Hepatic stellate cell (primary cell): ENCODE measurements at regions not wholly inside any gene's neighbourhood (a gene's known extent, or its start where the extent isn't known, plus 50 kb on each side); places are given as distances from the start of the nearest gene placed in this dataset.
"Not testable (repeated sequence)": the region's sequence is repeated elsewhere in the genome, so short reads cannot be mapped to it uniquely, and the experiment has no call there.

Source experiments
- DNase-seq: peaks from one replicate; pipeline ENCODE4 v3.0.0; 2011; ENCODE audit warnings: low spot score

DNA sequence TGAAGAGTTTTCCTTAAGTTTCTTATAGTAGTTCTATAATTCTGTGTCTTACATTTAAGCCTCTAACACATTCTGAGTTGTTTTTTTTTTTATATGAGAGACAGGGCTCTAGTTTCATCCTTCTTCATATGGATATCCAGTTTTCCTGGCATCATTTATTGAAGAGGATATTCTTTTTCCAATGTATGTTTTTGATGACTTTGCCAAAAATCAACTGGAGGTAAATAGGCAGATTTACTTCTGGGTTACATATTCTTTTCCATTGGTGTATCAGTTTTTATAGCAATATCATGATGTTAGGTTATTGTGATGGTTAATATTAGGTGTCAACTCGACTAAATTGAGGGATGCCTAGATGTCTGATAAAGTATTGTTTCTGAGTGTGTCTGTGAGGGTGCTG is 650.7 kb upstream of the GRID2 start:
- no peak for DNase-seq

GRCh38 chr4:91681091-91681490 is 622.7 kb upstream of the GRID2 start:
- DNase-seq: no peak

- no peak for DNase-seq
Measured at GRCh38 chr4:91681544-91681943, 622.2 kb upstream of the GRID2 start.

GRCh38 chr4:91684955-91685354 is 618.8 kb upstream of the GRID2 start:
- DNase-seq: no peak

DNA sequence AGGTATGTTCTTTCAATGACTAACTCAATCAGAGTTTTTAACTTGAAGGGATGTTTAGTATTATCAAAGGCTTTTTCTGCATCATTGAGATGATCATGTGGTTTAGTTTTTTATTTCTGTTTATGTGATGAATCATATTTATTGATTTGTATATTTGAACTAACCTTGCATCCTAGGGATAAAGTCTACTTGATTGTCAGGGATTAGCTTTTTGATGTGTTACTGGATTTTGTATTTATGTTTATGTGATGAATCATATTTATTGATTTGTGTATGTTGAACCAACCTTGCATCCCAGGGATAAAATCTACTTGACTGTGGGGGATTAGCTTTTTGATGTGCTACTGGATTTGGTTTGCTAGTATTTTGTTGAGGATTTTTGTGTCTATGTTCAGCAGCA is 615.4 kb upstream of the GRID2 start:
- no peak for DNase-seq

DNA sequence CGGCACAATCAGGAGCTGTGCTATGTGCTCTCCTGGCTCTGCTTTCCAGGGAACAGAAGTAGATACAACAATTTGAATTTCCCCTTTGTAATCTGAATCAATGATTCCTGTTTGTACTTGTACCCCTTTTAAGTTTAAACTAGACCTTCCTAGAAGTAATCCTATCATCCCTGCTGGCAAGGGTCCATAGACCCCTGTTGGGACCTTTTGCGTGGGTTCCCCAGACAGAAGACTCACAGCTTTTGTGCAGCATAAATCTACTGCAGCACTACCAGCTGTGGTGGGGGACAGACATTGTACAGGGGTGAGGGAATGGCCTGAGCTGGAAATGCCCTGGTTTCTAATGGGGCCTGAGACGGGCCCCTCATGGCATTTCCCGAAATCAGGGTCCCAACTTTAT is 604.1 kb upstream of the GRID2 start:
- not testable (repeated sequence) for DNase-seq

- no peak for DNase-seq
Measured at GRCh38 chr4:91729851-91730250, 573.9 kb upstream of the GRID2 start.

- no peak for DNase-seq
Measured at GRCh38 chr4:91734682-91735081, 569.1 kb upstream of the GRID2 start.

- DNase-seq: not testable (repeated sequence)
Measured at GRCh38 chr4:91738831-91739230, 564.9 kb upstream of the GRID2 start.

GRCh38 chr4:91746551-91746950 is 557.2 kb upstream of the GRID2 start:
- DNase-seq: no peak

- DNase-seq: no peak
Measured at GRCh38 chr4:91751961-91752360, 551.8 kb upstream of the GRID2 start.

GRCh38 chr4:91754716-91755115 is 549.0 kb upstream of the GRID2 start:
- no peak for DNase-seq

DNA sequence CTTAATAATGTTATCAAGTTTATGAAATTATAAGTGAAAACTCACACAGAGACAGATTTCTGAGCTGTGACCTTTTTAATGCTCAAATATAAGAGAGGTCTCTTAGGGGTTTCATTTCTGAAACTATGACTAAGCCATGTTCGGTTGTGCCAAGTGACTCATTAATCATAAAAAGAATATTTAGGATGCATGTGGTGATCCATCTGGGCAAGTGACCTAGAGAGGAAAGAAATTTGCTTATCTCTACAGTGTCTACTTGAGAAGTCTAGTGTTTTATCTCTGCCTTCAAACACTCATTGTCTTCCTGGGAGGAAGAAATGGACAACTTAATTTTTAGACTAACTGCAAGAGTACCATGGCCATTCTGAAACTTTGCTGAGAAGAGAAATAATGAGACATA is 545.3 kb upstream of the GRID2 start:
- no peak for DNase-seq

DNA sequence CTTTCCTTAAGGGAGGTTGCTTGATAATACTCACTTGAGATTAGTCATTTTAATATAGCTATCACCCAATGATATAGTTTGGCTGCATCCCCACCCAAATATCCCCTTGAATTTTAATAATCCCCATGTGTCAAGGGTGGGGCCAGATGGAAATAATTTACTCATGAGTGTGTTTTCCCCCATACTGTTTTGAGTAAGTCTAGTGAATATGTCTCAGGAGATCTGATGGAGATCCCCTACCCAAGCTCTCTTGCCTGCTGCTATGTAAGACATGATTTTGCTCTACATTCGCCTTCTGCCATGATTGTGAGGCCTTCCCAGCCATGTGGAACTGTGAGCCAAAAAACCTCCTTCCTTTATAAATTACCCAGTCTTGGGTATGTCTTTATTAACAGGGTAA is 539.7 kb upstream of the GRID2 start:
- DNase-seq: no peak

DNA sequence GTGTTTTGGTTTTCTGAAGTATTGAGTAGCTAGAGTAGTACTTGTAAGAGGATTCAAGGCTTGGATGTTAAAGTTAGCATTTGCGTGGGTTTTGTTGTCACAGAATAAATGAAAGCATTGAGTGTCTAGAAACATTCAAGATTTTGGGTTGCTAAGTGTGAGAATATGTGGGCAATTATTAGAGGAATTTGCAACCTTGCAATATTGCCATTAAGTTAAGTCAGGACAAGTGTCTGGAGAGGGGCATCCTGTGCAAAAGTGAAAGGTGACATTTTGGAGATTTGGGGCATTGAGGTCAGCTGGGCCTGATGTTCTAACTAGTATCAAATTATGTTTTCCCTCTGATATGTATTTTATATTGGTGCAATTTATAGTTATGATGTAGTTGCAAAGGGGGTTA is 533.9 kb upstream of the GRID2 start:
- no peak for DNase-seq

- DNase-seq: not testable (repeated sequence)
Measured at GRCh38 chr4:91791631-91792030, 512.1 kb upstream of the GRID2 start.

GRCh38 chr4:91795947-91796346 is 507.8 kb upstream of the GRID2 start:
- DNase-seq: no peak

DNA sequence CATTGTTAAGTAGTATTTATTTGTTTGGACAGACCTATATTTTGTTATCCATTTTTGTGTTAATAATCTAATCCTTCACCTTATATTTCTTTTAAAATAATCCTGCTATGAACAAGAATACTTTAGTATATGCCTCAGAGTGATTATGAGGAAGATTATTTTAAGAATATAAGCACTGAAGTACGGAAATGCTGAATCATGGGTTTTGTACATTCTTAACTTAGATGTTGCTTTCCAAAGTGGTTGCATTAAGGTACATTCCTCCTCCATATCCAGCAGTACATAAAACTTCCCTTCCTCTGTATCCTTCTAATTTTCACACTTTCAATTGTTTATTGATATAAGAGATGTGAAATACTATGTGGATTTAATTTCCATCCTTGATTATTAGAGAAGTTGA is 491.4 kb upstream of the GRID2 start:
- DNase-seq: no peak

DNA sequence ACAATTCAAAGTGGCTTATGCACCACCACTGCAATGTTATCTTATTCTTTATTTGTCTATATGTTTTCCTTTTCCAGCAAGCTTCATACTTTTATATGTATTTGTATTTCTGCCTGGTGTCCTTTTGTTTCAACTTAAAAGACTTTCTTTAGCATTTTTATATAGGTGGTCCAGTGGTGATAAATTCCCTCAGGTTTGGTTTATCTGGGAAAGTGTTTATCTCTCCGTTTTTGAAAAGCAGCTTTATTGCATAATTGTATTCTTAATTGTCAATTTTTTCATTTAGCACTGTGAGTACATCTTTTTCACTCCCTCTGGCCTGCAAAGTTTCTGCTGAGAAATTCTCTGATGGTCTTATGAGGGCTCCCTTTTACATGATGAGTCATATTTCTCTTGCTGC is 479.0 kb upstream of the GRID2 start:
- DNase-seq: no peak

GRCh38 chr4:91826186-91826585 is 477.6 kb upstream of the GRID2 start:
- DNase-seq: no peak

GRCh38 chr4:91827914-91828313 is 475.9 kb upstream of the GRID2 start:
- DNase-seq: no peak

DNA sequence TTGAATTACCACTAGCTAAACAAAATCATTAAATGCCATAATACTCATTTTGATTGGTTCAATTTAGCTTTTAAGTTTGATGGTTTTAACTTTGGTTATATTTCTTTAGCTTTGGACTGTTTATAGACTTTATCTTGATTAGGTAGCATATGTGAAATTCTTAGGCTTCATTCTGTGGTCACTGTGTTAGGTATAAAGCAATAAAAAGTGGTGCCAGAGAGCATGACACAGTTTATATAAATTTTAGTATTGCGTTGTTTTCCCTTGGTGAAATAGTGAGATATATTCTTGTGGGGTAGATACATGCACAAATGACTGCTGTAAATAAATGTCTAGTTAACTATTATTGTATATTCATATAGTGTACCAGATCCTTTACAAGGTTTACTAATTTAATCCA is 474.2 kb upstream of the GRID2 start:
- DNase-seq: no peak

- no peak for DNase-seq
Measured at GRCh38 chr4:91830681-91831395, 472.9 kb upstream of the GRID2 start.

DNA sequence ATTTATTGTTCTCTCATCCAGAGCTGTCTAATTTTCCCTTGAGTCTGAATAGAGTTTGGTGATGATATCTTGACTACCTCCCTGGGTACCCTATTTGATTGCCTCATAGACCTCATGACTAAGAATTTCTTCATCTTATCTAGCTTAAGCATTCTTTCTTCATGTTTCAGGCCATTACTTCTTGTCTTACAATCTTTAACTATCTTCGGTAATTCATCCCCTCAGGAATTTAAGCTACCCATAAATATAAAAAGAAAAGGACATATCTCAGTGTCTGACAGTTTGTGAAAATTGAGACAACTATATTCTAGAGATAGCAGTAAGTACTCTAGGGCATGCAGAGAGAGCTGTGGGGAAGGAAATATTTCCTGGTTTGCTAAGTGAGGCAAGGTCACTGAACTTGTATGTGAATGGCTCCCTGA is 466.1 kb upstream of the GRID2 start:
- DNase-seq: no peak
